HG03095 (cell line): ENCODE measurements at regions not wholly inside any gene's neighbourhood (a gene's known extent, or its start where the extent isn't known, plus 50 kb on each side); places are given as distances from the start of the nearest gene placed in this dataset.

ENCODE experiments used
- ATAC-seq: cut with Tn5 transposase; IDR thresholded peaks from one replicate; pipeline ENCODE4 v1.9.1; 2021; ENCODE audit warnings: moderate library complexity; ENCODE audit not compliant: unreplicated experiment

DNA sequence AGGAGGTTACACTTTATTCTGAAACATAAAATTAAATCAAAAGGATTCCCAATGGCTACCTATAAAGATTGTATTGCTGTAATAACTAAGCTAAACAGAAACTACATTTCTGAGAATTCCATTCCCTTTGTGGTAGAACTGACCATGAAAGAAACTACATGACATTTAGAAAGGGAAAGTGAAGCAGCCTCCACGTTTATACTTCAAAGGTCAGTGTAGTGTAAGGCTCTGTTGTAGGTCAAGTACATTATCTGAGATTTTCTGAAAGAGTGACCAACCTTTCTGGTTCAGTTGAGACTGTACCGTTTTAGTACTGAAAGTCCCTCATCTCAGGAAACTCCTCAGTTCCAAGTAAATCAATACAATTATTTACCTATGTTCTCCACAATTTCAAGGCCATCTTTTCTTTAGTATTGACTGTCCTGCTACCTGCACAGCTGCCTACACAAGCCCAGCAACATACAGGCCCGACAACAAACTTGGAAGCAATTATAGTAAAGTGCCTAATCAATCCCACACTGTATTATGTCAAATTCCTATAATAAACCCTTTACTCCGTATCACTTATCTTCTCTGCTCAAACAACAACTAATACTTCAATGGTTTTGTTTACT lies 343.0 kb downstream of the PLOD2 start:
- ATAC-seq: peak; percentile 74

DNA sequence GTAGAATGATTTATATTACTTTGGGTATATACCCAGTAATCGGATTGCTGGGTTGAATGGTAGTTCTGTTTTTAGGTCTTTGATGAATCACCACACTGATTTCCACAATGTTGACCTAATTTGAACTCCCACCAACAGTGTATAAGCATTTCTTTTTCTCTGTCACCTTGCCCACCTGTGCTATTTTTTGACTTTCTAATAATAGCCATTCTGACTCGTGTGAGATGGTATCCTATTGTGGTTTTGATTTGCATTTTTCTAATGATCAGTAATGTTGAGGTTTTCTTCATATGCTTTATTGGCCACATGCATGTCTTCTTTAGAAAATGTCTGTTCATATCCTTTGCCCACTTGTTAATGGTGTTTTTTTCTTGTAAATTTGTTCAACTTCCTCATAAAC lies 340.8 kb downstream of the PLOD2 start:
- no peak for ATAC-seq

DNA sequence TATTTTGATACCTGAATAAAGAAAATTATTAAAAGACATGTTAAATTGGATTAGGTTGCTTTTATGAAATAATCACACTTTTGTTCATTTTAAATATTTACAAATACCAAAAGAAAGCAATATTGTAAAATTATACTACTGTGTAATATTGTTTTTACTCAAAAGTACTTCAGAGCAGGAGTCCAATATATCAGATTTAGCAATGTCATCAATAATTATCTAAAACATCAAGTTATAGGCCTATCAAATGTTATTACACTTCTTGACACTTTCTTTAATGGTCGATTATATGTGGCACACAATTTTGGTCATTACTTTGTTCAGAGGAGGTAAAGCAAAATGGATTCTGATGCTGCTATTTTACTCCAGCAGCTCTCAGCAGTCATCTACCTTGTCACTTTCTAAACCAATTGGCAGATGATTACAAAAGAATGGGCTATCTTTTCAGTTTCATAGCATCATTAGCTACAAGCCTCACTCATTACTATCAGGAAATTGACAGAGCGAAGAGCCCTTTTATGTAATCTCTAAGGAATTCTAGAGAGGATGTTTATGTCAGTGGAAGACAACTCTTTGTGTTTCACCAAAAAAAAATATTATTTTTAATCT lies 318.6 kb downstream of the PLOD2 start:
- ATAC-seq: no peak

DNA sequence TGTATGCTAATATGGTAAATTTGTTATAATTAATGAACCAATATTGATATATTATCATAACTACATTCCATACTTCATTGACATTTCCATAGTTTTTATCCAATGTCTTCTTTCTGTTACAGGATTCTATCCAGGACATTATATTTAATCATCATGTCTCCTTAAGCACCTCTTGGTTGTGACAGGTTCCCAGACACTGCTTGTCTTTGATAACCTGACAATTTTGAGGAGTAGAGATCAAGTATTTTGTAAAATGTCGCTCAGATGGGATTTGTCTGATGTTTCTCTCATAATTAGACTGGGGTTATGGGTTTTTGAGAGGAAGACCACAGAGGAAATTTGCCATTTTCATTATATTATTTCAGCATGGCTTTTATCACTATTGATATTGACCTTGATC lies 317.4 kb downstream of the PLOD2 start:
- ATAC-seq: no peak

DNA sequence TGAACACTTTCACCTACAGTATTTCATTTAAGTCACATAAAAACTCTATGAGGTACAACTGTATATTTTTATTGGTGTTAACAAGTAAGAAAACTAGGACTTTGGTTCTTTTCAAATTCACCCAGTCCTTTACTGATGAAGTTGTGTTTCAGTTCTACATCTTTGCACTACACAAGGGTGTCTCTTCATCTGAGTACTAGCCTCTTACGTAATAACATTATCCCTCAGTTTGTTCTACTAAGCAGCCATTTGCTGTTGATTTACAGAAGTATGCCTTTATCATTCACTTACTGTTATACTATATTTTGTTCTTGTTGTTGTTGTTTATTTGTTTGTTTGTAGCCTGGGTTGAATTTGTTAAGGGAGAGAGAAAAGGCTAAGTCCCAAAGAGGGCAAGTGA lies 311.9 kb downstream of the PLOD2 start:
- ATAC-seq: no peak

DNA sequence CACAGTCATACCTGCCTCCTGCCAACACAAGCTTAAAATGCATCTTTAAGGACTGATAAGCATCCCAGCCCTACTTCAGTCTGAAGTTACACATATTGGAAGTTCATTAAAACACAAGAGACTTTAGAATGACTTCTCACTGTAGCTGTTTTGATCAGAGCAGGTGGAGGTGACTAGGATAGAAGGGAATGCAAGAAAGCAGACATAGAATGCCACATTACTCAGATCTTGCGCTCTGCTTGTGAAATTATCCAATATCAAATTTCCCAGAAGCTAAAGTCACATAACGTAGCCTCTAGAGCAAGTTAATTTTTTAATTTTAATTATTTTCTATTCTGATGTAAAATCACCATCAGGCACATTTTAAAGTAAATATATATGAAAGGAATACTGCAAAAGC lies 306.5 kb downstream of the PLOD2 start:
- no peak for ATAC-seq

DNA sequence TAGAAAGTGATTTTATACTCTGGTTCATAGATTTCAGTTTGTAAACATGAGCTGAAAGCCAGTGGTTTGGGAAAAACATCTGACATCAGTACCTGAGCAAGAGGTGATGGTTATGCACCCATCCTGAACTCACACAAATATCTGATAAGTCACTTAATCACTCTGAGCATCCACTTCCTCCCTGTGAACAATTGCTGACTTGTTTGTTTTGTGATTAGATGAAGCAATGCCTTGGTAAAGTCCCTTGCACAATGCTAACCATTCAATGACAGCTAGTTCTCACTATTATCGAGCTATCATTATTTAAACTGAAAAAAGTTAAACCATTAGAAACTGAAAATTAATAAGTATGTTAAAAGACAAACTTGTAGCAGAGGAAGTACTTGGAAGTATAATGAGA lies 303.0 kb downstream of the PLOD2 start:
- ATAC-seq: no peak

DNA sequence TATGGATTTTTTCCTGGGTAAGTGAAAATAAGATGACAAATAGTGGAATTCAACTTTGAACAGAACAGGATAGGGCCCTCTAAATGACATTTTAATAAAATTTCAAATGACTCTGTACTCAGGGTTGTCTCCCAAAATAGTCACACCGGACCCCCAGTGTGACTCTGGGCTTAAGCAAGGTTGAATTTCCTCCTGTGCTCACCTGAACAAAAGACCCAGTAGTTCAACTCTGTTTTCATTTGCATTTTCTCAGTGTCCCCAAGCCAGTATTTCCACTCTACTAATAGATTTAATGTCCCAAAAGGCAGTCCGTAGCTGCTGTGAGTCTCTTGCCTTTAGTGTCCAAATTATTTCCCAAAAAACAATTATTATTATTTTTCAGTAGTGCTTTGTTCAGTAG lies 296.6 kb downstream of the PLOD2 start:
- ATAC-seq: no peak

DNA sequence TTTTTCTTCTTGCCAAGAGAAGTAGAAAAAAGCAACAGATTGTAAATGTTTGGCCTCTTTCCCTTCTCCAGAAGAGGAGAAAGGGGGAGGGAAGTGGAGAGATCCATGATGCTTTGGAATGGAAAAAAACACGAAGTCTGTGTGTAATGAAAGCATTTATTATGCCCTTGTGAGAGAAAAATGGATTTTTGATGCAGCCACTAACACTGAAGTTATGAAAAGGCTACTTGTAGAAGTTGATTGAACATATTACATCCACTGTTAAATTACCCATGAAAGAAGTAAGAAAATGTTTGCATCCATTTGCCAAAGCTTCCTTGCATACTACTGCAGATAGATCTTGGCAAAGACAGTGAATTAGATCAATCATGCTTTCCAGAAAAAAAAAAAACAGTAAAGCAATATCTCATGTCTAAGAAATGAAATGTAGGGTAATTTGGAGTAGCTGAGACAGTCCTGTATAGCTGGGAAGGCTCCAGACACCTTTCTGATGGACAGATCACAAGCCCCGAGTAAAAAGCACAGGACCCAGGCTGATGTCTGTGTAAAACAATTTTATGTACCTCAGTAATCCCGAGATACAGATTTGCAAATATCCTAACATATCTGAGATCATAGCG lies 295.5 kb downstream of the PLOD2 start:
- no peak for ATAC-seq

DNA sequence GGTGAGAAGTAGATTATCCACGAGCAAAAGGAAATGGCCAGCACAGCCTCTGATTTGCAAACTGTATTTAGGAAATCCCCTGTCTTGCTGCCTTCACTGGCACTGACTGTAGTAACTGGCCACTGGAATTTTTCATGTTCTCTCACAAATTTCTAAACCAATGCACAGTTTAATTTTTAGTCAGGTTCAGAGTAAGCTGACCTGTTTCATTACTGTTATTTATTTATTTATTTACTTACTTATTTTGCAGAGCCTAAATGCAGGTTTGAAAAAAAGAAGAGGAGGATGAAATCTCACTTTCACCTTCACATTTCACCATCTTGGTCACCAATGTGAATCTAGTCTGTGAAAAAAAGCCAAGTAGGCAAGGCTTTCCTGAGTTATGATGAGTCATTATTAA lies 291.0 kb downstream of the PLOD2 start:
- ATAC-seq: peak; percentile 68

DNA sequence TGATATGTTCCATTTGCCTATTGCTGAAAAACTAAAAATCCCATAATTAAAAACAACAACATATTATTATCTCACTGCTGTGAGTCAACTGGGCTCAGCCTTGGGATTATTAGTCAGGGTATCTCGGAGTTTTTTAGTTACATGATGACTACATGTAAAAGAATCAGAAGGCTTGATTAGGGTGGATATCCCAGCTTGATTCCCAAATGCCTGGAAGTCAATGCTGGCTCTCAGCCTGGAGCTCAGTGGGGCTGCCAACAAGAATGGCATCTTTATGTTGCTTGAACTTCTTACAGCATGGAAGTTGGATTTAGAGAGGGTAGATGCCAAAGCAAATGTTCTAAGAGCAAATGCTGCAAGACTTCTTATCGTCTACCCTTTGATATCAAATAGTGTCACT lies 278.5 kb downstream of the PLOD2 start:
- ATAC-seq: no peak

DNA sequence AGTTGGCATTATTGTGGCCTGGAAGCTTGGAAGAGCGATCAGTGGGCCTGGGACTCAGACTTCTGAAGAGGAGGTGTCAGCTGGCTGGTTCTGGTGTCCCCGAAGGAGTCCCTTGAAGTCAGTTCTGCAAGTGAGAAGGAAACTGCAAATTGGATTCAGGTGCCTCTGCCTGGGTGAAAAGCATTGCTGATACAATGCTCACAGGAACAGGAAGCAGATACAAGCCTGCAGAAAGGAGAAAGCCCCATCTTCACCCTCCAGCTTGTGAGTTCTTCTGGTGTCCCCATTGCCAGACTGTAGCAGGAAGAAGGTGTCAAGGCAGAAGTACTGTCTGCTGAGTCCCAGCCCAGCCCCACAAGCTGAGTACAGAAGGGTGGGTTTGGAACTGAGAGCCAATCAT lies 271.3 kb downstream of the PLOD2 start:
- ATAC-seq: peak; percentile 62

DNA sequence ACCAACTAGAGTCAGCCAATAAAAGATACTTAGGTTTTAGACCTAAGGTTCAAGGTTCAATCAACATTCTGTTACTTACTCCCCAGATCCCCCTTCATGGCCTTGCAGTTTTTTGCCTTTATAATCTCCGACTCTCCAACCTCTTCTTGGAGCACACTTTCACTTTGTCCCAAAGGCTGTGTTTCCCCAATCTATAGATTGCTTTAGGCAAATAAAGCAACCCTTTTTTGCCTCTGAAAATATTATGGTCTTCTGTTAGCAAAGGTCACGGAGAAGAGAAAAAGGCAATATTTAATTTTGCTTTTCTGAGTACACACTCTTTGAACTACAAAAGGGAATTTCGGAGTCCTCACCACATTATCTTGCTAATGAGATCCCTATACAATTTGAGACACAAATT lies 268.1 kb downstream of the PLOD2 start:
- no peak for ATAC-seq

DNA sequence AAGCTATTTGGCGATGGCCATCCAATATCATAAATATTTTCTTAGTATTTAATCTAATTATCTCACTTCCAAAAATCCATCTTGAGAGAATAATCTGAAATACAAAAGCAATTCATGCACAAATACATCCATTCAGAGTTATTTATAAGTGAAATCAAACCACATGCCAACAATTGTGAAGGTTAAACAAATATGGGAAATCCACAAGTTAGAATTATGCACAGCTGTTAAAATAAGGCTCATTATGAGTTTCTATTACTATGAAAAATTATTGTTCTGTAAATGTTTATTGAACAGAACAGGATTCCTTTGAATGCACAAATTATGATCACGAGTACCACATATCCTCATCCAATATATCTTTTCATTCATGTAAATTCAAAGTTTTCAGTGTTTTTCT lies 267.7 kb downstream of the PLOD2 start:
- no peak for ATAC-seq

DNA sequence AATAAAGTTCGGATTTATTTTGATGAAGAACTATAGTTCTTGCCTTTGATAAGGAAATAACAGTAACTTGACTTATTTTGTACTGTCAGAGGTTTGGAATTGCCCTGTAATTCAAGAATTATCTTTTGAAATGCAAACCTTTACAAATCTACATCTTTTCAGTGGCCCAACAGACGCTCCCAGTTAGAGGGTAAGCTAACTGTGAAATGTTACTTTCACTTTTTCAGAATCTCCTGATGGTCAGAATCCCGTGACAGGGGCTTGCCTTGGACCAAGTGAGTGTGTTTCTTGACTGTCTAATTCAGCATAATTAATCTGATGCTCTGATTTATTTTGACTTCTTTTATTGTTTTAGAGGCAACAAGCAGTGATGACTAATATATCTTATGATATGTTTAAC lies 262.5 kb downstream of the PLOD2 start:
- ATAC-seq: peak; percentile 38

DNA sequence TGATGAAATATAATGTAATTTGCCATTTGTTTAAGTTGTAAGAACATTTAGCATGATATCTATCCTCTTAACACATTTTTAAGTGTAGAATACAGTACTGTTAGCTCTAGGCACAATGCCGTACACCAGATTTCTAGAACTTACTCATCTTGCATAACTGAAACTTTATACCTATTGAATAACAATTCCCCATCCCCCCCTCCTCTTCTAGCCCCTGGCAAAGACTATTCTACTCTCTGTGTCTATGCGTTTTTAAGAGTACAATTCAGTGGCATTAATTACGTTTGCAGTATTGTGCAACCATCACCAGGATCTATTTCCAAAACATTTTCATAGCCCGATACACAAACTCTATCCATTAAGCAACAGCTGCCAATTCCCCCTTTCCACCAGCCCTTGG lies 261.7 kb downstream of the PLOD2 start:
- peak; percentile 39 for ATAC-seq

DNA sequence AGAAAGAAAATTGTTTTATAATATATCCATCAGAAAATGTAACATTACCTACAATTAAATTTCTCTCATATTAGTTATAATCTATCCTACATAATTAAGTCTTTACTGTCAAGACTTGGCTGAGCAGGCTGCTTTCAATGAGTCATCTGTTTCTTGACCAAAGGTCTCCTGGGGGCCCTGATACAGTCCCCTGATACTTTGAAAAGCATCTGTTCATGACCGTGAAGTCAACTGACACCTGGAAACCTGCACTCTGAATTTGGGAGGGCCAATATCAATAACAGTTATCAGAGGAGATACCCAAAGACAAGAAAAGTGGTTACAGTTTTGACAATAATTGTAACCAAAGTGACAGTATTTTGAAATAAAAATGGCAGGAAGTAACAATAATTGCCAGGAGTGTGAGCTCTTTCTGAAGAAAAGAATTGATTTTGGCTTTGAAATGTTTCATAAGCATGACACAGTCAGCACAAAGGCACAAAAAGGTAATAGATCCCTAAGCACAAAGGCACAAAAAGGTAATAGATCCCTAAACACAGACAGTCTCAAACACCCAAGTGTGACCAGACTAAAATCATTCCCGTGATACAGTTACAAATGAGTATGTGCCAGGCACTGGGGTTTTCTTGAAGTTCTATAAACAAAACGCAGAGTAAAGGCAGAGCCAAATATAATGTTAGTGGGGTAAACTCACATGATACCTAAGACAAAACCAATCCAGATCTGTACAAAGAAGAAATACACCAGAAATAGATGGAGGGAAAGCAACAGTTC lies 260.7 kb downstream of the PLOD2 start:
- peak; percentile 86 for ATAC-seq

DNA sequence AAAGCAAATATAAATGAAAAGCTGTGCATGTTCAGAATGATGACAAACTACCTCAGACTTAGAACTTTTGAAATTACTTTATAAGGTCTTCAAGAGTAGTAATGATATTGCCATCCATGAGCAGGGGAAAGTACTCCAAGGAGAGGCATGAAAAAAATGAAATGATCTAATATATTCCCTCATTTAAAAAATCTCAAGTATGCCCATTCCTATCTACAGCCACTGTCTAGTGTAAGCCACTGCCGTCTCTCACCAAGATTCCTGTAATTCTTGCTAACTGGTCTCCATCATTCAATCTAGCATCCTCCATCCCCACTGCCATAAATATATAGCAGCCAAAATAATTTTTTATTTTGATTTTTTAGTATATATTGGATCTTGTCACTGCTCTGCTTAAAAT lies 258.8 kb downstream of the PLOD2 start:
- ATAC-seq: no peak

DNA sequence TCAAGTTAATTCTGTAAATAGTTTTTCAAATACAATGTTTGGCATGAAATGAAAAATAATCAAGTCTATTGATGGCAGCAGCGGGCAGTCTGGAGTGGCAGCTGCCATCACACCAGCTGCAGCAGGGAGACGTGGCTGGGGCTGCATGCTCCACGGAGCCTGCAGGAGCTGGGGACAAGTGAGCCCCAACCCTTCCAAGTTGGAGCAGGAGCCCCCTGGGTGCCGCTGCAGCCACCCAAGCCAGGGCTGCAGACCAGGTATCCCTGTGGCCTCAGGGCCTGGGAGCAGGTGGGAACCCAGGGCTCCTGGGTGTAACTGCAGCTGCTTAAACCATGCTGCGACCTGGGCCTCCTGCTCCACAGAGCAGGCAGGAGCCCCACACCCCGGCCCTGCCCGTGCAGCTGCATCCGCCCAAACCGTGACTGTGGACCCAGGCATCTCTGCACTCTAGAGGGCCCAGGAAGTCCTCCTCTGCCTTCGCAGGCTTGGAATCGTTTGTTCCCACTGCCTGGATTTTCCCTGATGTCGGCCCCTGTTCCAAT lies 257.4 kb downstream of the PLOD2 start:
- no peak for ATAC-seq

DNA sequence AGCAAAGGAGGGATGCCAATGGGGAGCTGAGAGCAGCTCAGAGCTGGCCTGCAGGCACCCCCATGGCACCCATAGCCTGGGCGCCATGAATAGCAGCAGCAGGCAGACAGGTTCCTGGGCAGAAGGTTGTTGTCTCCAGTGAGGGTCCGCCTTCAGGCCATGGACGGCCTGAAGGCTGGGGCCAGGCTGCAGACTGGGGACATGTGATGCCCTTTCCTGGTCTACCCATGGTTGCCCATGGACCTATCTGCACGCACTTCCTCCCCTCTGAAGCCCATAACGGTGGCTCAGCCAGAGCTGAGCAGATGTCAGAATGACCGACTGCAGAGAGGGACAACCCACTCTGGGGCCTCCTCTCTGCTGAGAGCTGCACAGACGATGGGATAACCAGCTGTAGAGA lies 256.8 kb downstream of the PLOD2 start:
- no peak for ATAC-seq

DNA sequence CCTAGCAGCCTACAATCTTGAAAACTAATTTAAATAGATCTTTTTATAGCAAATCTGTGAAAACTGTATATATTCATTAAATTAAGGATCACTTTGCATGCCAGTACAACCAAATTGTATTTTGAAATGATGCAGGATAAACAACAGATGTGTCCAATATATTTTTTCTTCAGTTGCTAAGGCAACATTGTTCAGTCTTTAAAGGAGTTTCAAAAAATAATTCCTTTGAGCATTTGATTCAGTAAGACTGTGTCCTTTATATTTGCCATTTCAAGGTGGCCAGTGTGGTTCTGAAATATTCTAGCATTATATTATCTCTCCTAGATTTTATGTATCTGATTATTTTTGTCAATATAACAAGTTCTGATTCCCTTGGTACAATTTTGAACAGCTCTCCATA lies 254.7 kb downstream of the PLOD2 start:
- ATAC-seq: no peak

DNA sequence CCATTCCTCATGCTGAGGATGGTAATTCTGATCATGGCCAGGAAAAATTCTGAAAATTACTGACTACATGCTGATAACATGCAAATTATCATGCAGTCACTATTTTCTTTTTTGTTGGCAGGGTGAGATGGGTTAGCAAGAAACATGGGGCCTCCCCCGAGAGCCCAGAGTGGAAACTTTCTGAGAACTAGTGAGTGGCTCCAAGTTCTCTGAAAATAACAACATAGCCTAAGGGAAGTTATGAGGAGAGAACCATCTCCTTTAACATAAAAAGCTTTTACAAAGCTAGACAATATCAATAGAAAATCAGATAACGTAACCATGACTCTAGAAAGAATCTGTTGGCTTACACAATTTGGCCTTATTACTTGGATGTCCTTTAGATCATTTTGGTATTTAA lies 254.2 kb downstream of the PLOD2 start:
- no peak for ATAC-seq
